ENCODE measurements at regions not wholly inside any gene's neighbourhood (a gene's known extent, or its start where the extent isn't known, plus 50 kb on each side); places are given as distances from the start of the nearest gene placed in this dataset.

GRCh38 chr7:53531-53930, 138.8 kb upstream of the FAM20C start:
- intact Hi-C loops (cut with DNase I), result no loop called here
- DNase-seq (ENCODE audit: low spot score) (no peak), ATAC-seq (no peak)

- DNase-seq (ENCODE audit: low spot score) (no peak), ATAC-seq (no peak)
- intact Hi-C loops (cut with DNase I), result no loop called here
Measured at GRCh38 chr7:54615-55014, 137.8 kb upstream of the FAM20C start.

- ATAC-seq (no peak), DNase-seq (ENCODE audit: low spot score) (no peak)
- intact Hi-C loops (cut with DNase I), result no loop called here
Measured at GRCh38 chr7:55690-56248, 136.6 kb upstream of the FAM20C start.

- intact Hi-C loops (cut with DNase I), result no loop called here
- peak; percentile 54 for DNase-seq (ENCODE audit: low spot score)
Measured at GRCh38 chr7:56291-56913, 136.0 kb upstream of the FAM20C start.

GRCh38 chr7:57071-57470, 135.3 kb upstream of the FAM20C start:
- DNase-seq (ENCODE audit: low spot score), result peak; percentile 47
- no peak for ATAC-seq
- intact Hi-C loops (cut with DNase I), result no loop called here

More at GRCh38 chr7:56291-56913, 136.0 kb upstream of the FAM20C start:
- no peak for ATAC-seq

GRCh38 chr7:57482-58255, 134.7 kb upstream of the FAM20C start:
- intact Hi-C loops (cut with DNase I), result no loop called here
- DNase-seq (ENCODE audit: low spot score) (peak; percentile 53), ATAC-seq (no peak)

GRCh38 chr7:58316-58715, 134.1 kb upstream of the FAM20C start:
- ATAC-seq (no peak), DNase-seq (ENCODE audit: low spot score) (no peak)
- intact Hi-C loops (cut with DNase I), result no loop called here

GRCh38 chr7:59079-60016, 133.0 kb upstream of the FAM20C start:
- intact Hi-C loops (cut with DNase I), result no loop called here
- peak; percentile 32 for DNase-seq (ENCODE audit: low spot score)
- ATAC-seq, result no peak

GRCh38 chr7:60017-60675, 132.2 kb upstream of the FAM20C start:
- ATAC-seq, result no peak
- intact Hi-C loops (cut with DNase I), result no loop called here
- DNase-seq (ENCODE audit: low spot score), result peak; percentile 52

GRCh38 chr7:60706-61105, 131.7 kb upstream of the FAM20C start:
- ATAC-seq, result no peak
- peak; percentile 41 for DNase-seq (ENCODE audit: low spot score)
- intact Hi-C loops (cut with DNase I), result no loop called here

- DNase-seq (ENCODE audit: low spot score) (peak; percentile 54), ATAC-seq (no peak)
- intact Hi-C loops (cut with DNase I), result no loop called here
Measured at GRCh38 chr7:61111-61510, 131.3 kb upstream of the FAM20C start.

- intact Hi-C loops (cut with DNase I), result no loop called here
- no peak for ATAC-seq
Measured at GRCh38 chr7:61576-62360, 130.6 kb upstream of the FAM20C start.

GRCh38 chr7:62361-63116, 129.8 kb upstream of the FAM20C start:
- ATAC-seq, result no peak
- peak; percentile 55 for DNase-seq (ENCODE audit: low spot score)
- intact Hi-C loops (cut with DNase I), result no loop called here

More at GRCh38 chr7:61576-62360, 130.6 kb upstream of the FAM20C start:
- DNase-seq (ENCODE audit: low spot score), result peak; percentile 56

GRCh38 chr7:63117-63480, 129.3 kb upstream of the FAM20C start:
- no peak for ATAC-seq
- intact Hi-C loops (cut with DNase I), result no loop called here
- DNase-seq (ENCODE audit: low spot score), result peak; percentile 67

- intact Hi-C loops (cut with DNase I), result loop anchor here (2.0 kb wide), 1 partner anchor 67 kb away; no protein-coding TSS in a partner anchor
- ATAC-seq (peak; percentile 5), DNase-seq (ENCODE audit: low spot score) (peak; percentile 58)
Measured at GRCh38 chr7:63521-64021, 128.8 kb upstream of the FAM20C start.

- DNase-seq (ENCODE audit: low spot score), result peak; percentile 85
- ATAC-seq, result peak; percentile 84
- intact Hi-C loops (cut with DNase I), result loop anchor here (2.0 kb wide), 1 partner anchor 66 kb away; no protein-coding TSS in a partner anchor
Measured at GRCh38 chr7:64098-64915, 128.1 kb upstream of the FAM20C start.
